GM18520 (cell line): ENCODE measurements at regions not wholly inside any gene's neighbourhood (a gene's known extent, or its start where the extent isn't known, plus 50 kb on each side); places are given as distances from the start of the nearest gene placed in this dataset.
"Not testable (repeated sequence)": the region's sequence is repeated elsewhere in the genome, so short reads cannot be mapped to it uniquely, and the experiment has no call there.

Experiments
- ATAC-seq: cut with Tn5 transposase; IDR thresholded peaks from one replicate; pipeline ENCODE4 v1.9.1; 2021; ENCODE audit not compliant: unreplicated experiment

GRCh38 chr5:167295681-167296005 lies 995.8 kb upstream of the WWC1 start:
- no peak for ATAC-seq

GRCh38 chr5:167296066-167296465 lies 995.4 kb upstream of the WWC1 start:
- ATAC-seq: no peak

- ATAC-seq: no peak
These were observed 994.8 kb upstream of the WWC1 start for GRCh38 chr5:167296661-167297060.

GRCh38 chr5:167299861-167300260 lies 991.6 kb upstream of the WWC1 start:
- ATAC-seq: not testable (repeated sequence)

GRCh38 chr5:167303582-167303981 lies 987.9 kb upstream of the WWC1 start:
- ATAC-seq: no peak

GRCh38 chr5:167304834-167305469 lies 986.5 kb upstream of the WWC1 start:
- no peak for ATAC-seq

- ATAC-seq: no peak
These were observed 985.7 kb upstream of the WWC1 start for GRCh38 chr5:167305591-167306213.

- ATAC-seq: no peak
These were observed 984.4 kb upstream of the WWC1 start for GRCh38 chr5:167307042-167307441.

GRCh38 chr5:167308466-167308865 lies 983.0 kb upstream of the WWC1 start:
- no peak for ATAC-seq

- no peak for ATAC-seq
These were observed 981.4 kb upstream of the WWC1 start for GRCh38 chr5:167309941-167310517.

GRCh38 chr5:167311340-167311739 lies 980.1 kb upstream of the WWC1 start:
- ATAC-seq: no peak

GRCh38 chr5:167312225-167312624 lies 979.2 kb upstream of the WWC1 start:
- no peak for ATAC-seq

GRCh38 chr5:167315762-167316161 lies 975.7 kb upstream of the WWC1 start:
- ATAC-seq: no peak

- ATAC-seq: no peak
These were observed 973.6 kb upstream of the WWC1 start for GRCh38 chr5:167317884-167318283.

GRCh38 chr5:167319243-167319642 lies 972.2 kb upstream of the WWC1 start:
- no peak for ATAC-seq

GRCh38 chr5:167320019-167320418 lies 971.4 kb upstream of the WWC1 start:
- ATAC-seq: no peak

GRCh38 chr5:167332309-167332708 lies 959.1 kb upstream of the WWC1 start:
- ATAC-seq: no peak

- ATAC-seq: no peak
These were observed 955.3 kb upstream of the WWC1 start for GRCh38 chr5:167336161-167336560.

- ATAC-seq: no peak
These were observed 952.2 kb upstream of the WWC1 start for GRCh38 chr5:167339205-167339604.

- ATAC-seq: no peak
These were observed 945.0 kb upstream of the WWC1 start for GRCh38 chr5:167346461-167346860.

- ATAC-seq: no peak
These were observed 943.1 kb upstream of the WWC1 start for GRCh38 chr5:167348251-167348926.

GRCh38 chr5:167348980-167349379 lies 942.5 kb upstream of the WWC1 start:
- no peak for ATAC-seq
